ENCODE measurements at regions not wholly inside any gene's neighbourhood (a gene's known extent, or its start where the extent isn't known, plus 50 kb on each side); places are given as distances from the start of the nearest gene placed in this dataset.

DNA sequence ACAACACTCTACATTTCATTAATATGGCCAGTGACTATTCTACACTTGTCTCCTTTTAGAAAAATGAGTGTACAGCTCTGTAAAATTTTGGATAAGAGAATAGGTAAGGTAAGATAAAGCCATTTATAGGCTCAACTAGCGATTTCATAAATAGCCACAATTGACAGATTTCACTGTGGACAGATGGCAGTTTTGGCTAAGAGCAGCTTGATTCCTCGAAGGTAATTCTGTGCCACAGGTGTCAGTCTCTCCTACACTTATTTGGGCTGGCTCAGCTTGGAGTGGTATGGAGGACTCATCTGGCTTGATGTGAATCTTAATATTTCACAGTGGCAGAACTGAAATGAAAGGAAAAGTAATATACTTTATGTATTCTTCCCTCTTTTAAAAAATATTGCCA, 536.7 kb upstream of the TBL1XR1 start:
- TF ChIP-seq, protein P1, sequence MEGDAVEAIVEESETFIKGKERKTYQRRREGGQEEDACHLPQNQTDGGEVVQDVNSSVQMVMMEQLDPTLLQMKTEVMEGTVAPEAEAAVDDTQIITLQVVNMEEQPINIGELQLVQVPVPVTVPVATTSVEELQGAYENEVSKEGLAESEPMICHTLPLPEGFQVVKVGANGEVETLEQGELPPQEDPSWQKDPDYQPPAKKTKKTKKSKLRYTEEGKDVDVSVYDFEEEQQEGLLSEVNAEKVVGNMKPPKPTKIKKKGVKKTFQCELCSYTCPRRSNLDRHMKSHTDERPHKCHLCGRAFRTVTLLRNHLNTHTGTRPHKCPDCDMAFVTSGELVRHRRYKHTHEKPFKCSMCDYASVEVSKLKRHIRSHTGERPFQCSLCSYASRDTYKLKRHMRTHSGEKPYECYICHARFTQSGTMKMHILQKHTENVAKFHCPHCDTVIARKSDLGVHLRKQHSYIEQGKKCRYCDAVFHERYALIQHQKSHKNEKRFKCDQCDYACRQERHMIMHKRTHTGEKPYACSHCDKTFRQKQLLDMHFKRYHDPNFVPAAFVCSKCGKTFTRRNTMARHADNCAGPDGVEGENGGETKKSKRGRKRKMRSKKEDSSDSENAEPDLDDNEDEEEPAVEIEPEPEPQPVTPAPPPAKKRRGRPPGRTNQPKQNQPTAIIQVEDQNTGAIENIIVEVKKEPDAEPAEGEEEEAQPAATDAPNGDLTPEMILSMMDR (IDR thresholded peaks at IDR 0.05; ENCODE audit: insufficient read depth, low read length, missing control alignments) = no peak
- CTCF ChIA-PET = interaction anchor here (1.7 kb wide), 1 partner anchor 8 kb away, joined by 5 read pairs; no protein-coding TSS in a partner anchor
- H3K4me3 ChIP-seq (ENCODE audit: low read depth, low read length) = no peak overlapping the region
- POLR2A ChIA-PET = no interaction called here
- DNase-seq (ENCODE audit: low read depth, low spot score) = no peak

DNA sequence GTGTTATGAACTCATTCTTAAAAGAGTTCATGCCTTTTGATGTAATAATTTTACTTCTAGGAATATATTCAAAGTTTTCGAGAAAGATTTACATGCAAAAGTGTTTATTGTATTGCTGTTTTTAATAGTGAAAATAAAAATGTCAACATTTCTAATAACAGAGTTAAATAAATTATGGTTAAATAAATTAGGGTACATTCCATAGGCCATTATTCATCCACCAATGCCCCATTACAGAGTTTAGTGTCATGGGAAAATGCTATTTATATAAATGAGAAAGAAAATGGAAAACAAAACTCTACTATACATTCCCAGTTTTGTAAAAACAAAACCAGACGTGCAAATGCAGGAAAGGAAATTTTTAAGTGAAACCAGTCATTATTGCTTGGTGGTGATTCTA, 538.1 kb upstream of the TBL1XR1 start:
- TF ChIP-seq, protein P1 (IDR thresholded peaks at IDR 0.05; ENCODE audit: insufficient read depth, low read length, missing control alignments) = no peak
- H3K4me3 ChIP-seq (ENCODE audit: low read depth, low read length) = no peak overlapping the region
- DNase-seq (ENCODE audit: low read depth, low spot score) = no peak
- CTCF ChIA-PET = no interaction called here
- POLR2A ChIA-PET = no interaction called here

DNA sequence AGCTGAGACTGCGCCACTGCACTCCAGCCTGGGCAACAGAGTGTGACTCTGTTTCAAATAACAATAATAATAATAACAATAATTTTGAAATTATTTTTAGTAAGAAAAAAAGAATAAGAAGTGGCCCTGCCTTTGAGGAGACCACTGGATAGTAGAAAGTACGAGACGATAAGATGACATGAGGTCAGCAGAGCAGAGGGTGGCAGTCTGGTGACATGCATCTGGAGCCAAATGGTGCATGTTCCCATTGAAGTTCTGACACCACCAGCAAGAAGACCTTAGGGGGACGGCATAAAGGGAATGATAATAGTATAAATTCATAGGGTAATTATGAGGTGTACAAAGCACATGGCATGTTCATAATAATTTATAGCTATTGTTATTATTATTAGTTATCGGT, 542.2 kb upstream of the TBL1XR1 start:
- H3K4me3 ChIP-seq (ENCODE audit: low read depth, low read length) = no peak overlapping the region
- CTCF ChIA-PET = no interaction called here
- POLR2A ChIA-PET = no interaction called here
- TF ChIP-seq, protein P1 (IDR thresholded peaks at IDR 0.05; ENCODE audit: insufficient read depth, low read length, missing control alignments) = no peak
- DNase-seq (ENCODE audit: low read depth, low spot score) = no peak

DNA sequence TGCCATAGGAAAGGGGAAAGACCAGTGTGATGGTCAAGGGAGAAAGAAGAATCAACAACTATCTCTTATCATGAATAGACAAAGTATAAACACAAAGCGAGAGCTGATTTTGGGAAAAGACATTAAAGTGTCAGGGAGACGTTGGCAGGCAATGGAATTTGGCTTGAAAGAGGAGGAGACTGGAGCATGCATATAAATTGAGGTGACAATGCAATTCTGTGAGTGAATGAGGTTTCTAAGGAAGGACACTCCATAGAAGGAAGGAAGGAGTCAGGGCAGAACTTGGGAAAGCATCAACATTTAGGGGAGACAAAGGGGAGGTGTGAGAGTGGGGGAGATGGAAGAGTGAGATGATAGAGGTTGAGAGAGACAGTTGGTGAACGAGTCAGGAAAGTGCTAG, 543.0 kb upstream of the TBL1XR1 start:
- no peak overlapping the region for H3K4me3 ChIP-seq (ENCODE audit: low read depth, low read length)
- ChIA-PET CTCF (no interaction called here), POLR2A (no interaction called here)
- TF ChIP-seq, protein P1 (IDR thresholded peaks at IDR 0.05; ENCODE audit: insufficient read depth, low read length, missing control alignments) = no peak
- no peak for DNase-seq (ENCODE audit: low read depth, low spot score)

DNA sequence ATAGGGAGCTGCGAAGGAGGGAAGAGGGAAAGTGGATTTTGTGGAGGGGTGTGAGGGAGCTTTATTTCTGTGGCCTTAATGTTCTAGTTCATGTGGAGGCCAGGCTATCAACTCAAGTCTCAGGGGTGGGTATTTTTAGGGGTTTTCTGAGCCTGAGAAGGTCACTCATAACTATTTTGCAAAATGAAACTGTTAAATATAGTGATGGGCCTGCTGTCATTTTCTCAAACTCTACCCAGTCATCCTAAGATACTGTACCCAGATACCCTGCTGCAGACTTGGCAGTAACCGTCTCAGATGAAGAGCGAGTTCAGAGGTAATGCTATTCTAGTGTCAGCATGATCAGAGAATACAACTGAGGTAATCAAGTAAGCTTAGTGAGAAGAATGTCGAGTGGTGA, 545.0 kb upstream of the TBL1XR1 start:
- TF ChIP-seq, protein P1 (IDR thresholded peaks at IDR 0.05; ENCODE audit: insufficient read depth, low read length, missing control alignments) = no peak
- DNase-seq (ENCODE audit: low read depth, low spot score) = no peak
- POLR2A ChIA-PET = no interaction called here
- H3K4me3 ChIP-seq (ENCODE audit: low read depth, low read length) = no peak overlapping the region
- CTCF ChIA-PET = interaction anchor here (1.6 kb wide), 1 partner anchor 9 kb away, joined by 5 read pairs; no protein-coding TSS in a partner anchor

DNA sequence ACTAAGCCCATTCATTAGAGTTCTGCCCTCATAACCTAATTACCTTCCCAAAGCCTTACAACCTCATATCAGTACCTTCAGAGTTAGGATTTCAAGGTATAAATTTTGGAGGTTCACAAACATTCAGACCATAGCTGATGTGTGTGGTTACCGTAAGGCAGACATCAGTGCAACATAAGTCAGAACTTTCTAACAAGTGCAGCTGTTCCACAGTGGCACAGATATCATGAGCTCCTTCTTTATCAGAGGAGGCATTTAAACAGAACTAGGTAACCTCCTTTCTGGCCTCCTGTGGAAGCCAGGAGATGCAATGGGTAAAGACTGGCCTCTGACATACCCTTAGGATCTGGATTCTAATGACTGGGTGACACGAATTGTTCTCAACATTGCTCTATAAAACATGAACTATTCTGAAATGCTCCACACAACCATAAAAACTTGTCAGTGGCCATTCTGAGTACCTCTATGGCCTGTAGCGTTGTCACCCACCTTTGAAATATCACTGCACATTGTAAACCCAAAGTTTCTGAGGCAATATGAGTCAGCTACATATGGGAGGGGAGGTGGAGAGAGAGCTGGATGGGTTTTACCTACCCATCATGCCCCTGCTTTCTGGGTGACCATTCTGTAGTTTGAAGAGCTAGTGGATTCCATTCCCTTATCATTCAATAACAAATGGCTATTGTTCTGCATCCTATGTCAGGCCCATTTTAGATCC, 546.0 kb upstream of the TBL1XR1 start:
- POLR2A ChIA-PET = no interaction called here
- CTCF ChIA-PET = interaction anchor here (1.6 kb wide), 1 partner anchor 10 kb away, joined by 5 read pairs; no protein-coding TSS in a partner anchor
- no peak for DNase-seq (ENCODE audit: low read depth, low spot score)
- TF ChIP-seq, protein P1 (IDR thresholded peaks at IDR 0.05; ENCODE audit: insufficient read depth, low read length, missing control alignments) = no peak
- H3K4me3 ChIP-seq (ENCODE audit: low read depth, low read length) = no peak overlapping the region

Data from AG04449 (cell line).